Bronchial epithelial cell (primary cell): ENCODE measurements at regions not wholly inside any gene's neighbourhood (a gene's known extent, or its start where the extent isn't known, plus 50 kb on each side); places are given as distances from the start of the nearest gene placed in this dataset.
A peak's percentile ranks its signal among the peaks of the same experiment; 100 is the strongest.

Experiments
- DNase-seq: peaks from one replicate; pipeline ENCODE4 v3.0.0-alpha.2; 2010; ENCODE audit warnings: low read depth
- FAIRE-seq: peaks from 2 replicates; lab custom pipeline; 2011; peaks lifted over from hg19 to GRCh38; lab: Jason Lieb, UNC
- H3K27me3 ChIP-seq: 2 replicates; pipeline ENCODE4 v1.5.1; 2011; ENCODE audit warnings: low read length; ENCODE audit not compliant: control insufficient read depth, insufficient read depth
- H3K36me3 ChIP-seq: 2 replicates; pipeline ENCODE4 v1.5.1; 2011; ENCODE audit warnings: low read length; ENCODE audit not compliant: control insufficient read depth, insufficient read depth
- H3K4me3 ChIP-seq: 2 replicates; pipeline ENCODE4 v1.5.1; 2011; ENCODE audit warnings: mild to moderate bottlenecking, low read depth, low read length, control low read depth
- TF ChIP-seq, protein P1 (sequence below): IDR thresholded peaks from 2 replicates; pipeline ENCODE4 v1.5.1; 2011; ENCODE audit warnings: mild to moderate bottlenecking, moderate library complexity, low read length, control low read depth, inconsistent platforms; ENCODE audit not compliant: insufficient read depth, severe bottlenecking

GRCh38 chr2:226652369-226652768 lies 147.3 kb downstream of the IRS1 start:
- FAIRE-seq, result no peak
- no peak overlapping the region for H3K4me3 ChIP-seq
- TF ChIP-seq, protein P1, sequence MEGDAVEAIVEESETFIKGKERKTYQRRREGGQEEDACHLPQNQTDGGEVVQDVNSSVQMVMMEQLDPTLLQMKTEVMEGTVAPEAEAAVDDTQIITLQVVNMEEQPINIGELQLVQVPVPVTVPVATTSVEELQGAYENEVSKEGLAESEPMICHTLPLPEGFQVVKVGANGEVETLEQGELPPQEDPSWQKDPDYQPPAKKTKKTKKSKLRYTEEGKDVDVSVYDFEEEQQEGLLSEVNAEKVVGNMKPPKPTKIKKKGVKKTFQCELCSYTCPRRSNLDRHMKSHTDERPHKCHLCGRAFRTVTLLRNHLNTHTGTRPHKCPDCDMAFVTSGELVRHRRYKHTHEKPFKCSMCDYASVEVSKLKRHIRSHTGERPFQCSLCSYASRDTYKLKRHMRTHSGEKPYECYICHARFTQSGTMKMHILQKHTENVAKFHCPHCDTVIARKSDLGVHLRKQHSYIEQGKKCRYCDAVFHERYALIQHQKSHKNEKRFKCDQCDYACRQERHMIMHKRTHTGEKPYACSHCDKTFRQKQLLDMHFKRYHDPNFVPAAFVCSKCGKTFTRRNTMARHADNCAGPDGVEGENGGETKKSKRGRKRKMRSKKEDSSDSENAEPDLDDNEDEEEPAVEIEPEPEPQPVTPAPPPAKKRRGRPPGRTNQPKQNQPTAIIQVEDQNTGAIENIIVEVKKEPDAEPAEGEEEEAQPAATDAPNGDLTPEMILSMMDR, result no peak
- H3K27me3 ChIP-seq, result no peaks in the 10 kb centered on the region
- H3K36me3 ChIP-seq, result no peaks in the 10 kb centered on the region
- peak; percentile 94 for DNase-seq

GRCh38 chr2:226649871-226650660 lies 149.6 kb downstream of the IRS1 start:
- DNase-seq, result peak; percentile 100
- FAIRE-seq, result peak; percentile 99
- Histone ChIP-seq H3K36me3 (no peaks in the 10 kb centered on the region), H3K27me3 (no peaks in the 10 kb centered on the region), H3K4me3 (no peak overlapping the region)
- TF ChIP-seq, protein P1, result no peak

DNA sequence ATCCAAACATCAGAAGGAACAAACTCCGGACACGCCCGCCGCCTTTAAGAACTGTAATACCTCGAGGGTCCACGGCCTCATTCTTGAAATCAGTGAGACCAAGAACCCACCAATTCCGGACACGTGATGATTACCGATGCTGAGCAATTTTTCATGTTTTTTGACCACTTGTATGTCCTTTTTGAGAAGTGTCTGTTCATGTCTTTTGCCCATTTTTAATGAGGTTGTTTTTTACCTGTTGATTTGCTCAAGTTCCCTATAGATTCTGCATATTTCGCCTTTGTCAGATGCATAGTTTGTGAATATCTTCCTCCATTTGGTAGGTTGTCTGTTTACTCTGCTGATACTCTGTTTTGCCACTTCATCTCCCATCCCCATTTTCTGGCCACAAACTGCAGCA lies 150.4 kb downstream of the IRS1 start:
- no peaks in the 10 kb centered on the region for H3K27me3 ChIP-seq
- DNase-seq (no peak), FAIRE-seq (no peak)
- no peak overlapping the region for H3K4me3 ChIP-seq
- no peaks in the 10 kb centered on the region for H3K36me3 ChIP-seq
- TF ChIP-seq, protein P1, result no peak

DNA sequence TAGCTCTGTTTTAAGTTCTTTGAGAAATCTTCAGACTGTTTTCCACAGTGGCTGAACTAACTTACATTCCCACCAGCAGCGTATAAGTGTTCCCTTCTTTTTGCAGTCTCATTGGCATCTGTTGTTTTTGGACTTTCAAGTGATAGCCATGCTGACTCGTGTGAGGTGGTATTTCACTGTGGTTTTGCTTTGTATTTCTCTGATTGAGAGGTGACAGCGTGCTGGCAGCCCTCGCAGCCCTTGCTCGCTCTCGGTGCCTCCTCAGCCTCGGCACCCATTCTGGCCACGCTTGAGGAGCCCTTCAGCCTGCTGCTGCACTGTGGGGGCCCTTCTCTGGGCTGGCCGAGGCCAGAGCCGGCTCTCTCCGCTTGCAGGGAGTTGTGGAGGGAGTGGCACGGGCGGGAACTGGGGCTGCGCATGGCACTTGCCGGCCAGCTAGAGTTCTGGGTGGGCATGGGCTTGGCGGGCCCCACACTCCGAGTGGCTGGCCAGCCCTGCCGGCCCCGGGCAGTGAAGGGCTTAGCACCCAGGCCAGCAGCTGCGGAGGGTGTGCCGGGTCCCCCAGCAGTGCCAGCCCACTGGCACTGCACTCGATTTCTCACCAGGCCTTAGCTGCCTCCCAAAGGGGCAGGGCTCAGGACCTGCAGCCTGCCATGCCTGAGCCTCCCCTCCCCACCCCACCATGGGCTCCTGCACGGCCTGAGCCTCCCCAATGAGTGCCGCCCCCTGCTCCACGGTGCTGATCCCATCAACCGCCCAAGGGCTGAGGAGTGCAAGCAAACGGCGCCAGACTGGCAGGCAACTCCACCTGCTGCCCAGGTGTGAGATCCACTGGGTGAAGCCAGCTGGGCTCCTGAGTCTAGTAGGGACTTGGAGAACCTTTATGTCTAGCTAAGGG lies 151.8 kb downstream of the IRS1 start:
- Histone ChIP-seq H3K27me3 (no peaks in the 10 kb centered on the region), H3K4me3 (no peak overlapping the region), H3K36me3 (no peaks in the 10 kb centered on the region)
- DNase-seq (no peak), FAIRE-seq (no peak)
- TF ChIP-seq, protein P1, result no peak

DNA sequence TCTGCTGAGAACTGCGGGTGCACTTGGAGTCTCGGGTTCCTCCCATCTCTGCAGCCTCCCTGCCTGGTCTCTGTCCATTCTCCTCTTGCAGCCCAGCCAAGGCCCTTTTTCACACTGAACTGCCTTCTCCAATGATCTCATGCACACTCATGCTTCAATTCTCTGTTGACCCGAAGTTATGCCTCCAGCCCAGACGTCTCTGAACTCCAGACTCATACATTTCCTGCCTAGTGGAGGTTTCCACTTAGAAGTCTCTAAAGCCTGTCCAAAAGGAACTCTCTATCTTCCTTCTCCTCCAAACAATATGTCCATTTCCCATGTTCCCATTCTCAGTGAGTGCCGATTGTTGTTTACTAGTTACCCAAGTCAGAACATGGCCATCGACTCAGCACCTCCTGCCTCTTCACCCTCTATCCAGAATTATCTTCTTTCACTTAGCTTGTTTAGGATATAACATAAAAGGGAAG lies 155.2 kb downstream of the IRS1 start:
- TF ChIP-seq, protein P1, result no peak
- DNase-seq (peak; percentile 48), FAIRE-seq (no peak)
- no peaks in the 10 kb centered on the region for H3K27me3 ChIP-seq
- H3K36me3 ChIP-seq, result no peaks in the 10 kb centered on the region
- H3K4me3 ChIP-seq, result no peak overlapping the region
